Nephron (organoid): ENCODE measurements at regions not wholly inside any gene's neighbourhood (a gene's known extent, or its start where the extent isn't known, plus 50 kb on each side); places are given as distances from the start of the nearest gene placed in this dataset.

Experiments used
- H3K27ac Mint-ChIP-seq, 3 experiments: 2 replicates each; pipeline ENCODE4 v1.8.0; 2020; ENCODE audit warnings: mixed read lengths in 3 of 3, mild to moderate bottlenecking in 2 of 3, moderate library complexity in 1 of 3
- H3K27me3 Mint-ChIP-seq: 2 replicates; pipeline ENCODE4 v1.8.0; 2021; ENCODE audit warnings: low read depth, mild to moderate bottlenecking, moderate library complexity, mixed read lengths
- H3K36me3 Mint-ChIP-seq: 2 replicates; pipeline ENCODE4 v1.8.0; 2020; ENCODE audit warnings: low read depth, mixed read lengths
- H3K4me1 Mint-ChIP-seq: 2 replicates; pipeline ENCODE4 v1.8.0; 2020; ENCODE audit warnings: mixed read lengths
- H3K4me3 Mint-ChIP-seq, 3 experiments: 2 replicates each; pipeline ENCODE4 v1.8.0; 2020; ENCODE audit warnings: mild to moderate bottlenecking in 3 of 3, mixed read lengths in 3 of 3, moderate library complexity in 2 of 3
- H3K9me3 Mint-ChIP-seq: 2 replicates; pipeline ENCODE4 v1.8.0; 2020; ENCODE audit warnings: mixed read lengths
- CTCF ChIP-seq, 3 experiments: fragments of 200-600 bp; sonication (generic); IDR thresholded peaks; one replicate each; pipeline ENCODE4 v1.5.0; 2021; ENCODE audit warnings: antibody characterized with exemption in 3 of 3; ENCODE audit not compliant: unreplicated experiment in 3 of 3

- Mint-ChIP-seq H3K27ac (no peak overlapping the region), H3K4me1 (peaks cover 12% of the 10 kb centered on the region), H3K27me3 (peaks cover 16% of the 10 kb centered on the region), H3K9me3 (no peaks in the 10 kb centered on the region), H3K4me3 (peak overlapping the region in 1 of 3 experiments; percentile 13), H3K36me3 (no peaks in the 10 kb centered on the region)
- no peak for TF ChIP-seq CTCF (IDR thresholded peaks at IDR 0.05; ENCODE audit: unreplicated experiment in 3 of 3)
Measured at GRCh38 chr5:159657771-159658170, 258.5 kb upstream of the ADRA1B start.

- no peaks in the 10 kb centered on the region for H3K9me3 Mint-ChIP-seq
- H3K4me3 Mint-ChIP-seq, result no peak overlapping the region
- TF ChIP-seq CTCF (IDR thresholded peaks at IDR 0.05; ENCODE audit: unreplicated experiment in 3 of 3), result no peak
- H3K27me3 Mint-ChIP-seq, result peaks cover 16% of the 10 kb centered on the region
- peaks cover 12% of the 10 kb centered on the region for H3K4me1 Mint-ChIP-seq
- no peaks in the 10 kb centered on the region for H3K36me3 Mint-ChIP-seq
- no peak overlapping the region for H3K27ac Mint-ChIP-seq
Measured at GRCh38 chr5:159658266-159658925, 257.9 kb upstream of the ADRA1B start.

GRCh38 chr5:159660401-159660800 is 255.9 kb upstream of the ADRA1B start:
- H3K27ac Mint-ChIP-seq, result no peak overlapping the region
- H3K4me1 Mint-ChIP-seq, result peaks cover 12% of the 10 kb centered on the region
- H3K4me3 Mint-ChIP-seq, result no peak overlapping the region
- peaks cover 13% of the 10 kb centered on the region for H3K27me3 Mint-ChIP-seq
- no peak for TF ChIP-seq CTCF (IDR thresholded peaks at IDR 0.05; ENCODE audit: unreplicated experiment in 3 of 3)
- no peaks in the 10 kb centered on the region for H3K9me3 Mint-ChIP-seq
- no peaks in the 10 kb centered on the region for H3K36me3 Mint-ChIP-seq

GRCh38 chr5:159663986-159664385 is 252.3 kb upstream of the ADRA1B start:
- Mint-ChIP-seq H3K9me3 (no peaks in the 10 kb centered on the region), H3K4me1 (no peaks in the 10 kb centered on the region)

GRCh38 chr5:159667286-159667685 is 249.0 kb upstream of the ADRA1B start:
- Mint-ChIP-seq H3K4me3 (no peak overlapping the region), H3K27me3 (no peaks in the 10 kb centered on the region), H3K9me3 (peaks cover 6% of the 10 kb centered on the region), H3K27ac (peak overlapping the region in 1 of 3 experiments; percentile 30), H3K36me3 (no peaks in the 10 kb centered on the region), H3K4me1 (no peaks in the 10 kb centered on the region)
- TF ChIP-seq CTCF (IDR thresholded peaks at IDR 0.05; ENCODE audit: unreplicated experiment in 3 of 3), result no peak

More at GRCh38 chr5:159663986-159664385, 252.3 kb upstream of the ADRA1B start:
- Mint-ChIP-seq H3K36me3 (no peaks in the 10 kb centered on the region), H3K27ac (no peak overlapping the region), H3K4me3 (no peak overlapping the region), H3K27me3 (no peaks in the 10 kb centered on the region)
- no peak for TF ChIP-seq CTCF (IDR thresholded peaks at IDR 0.05; ENCODE audit: unreplicated experiment in 3 of 3)

GRCh38 chr5:159668556-159668955 is 247.7 kb upstream of the ADRA1B start:
- no peak overlapping the region for H3K4me3 Mint-ChIP-seq
- TF ChIP-seq CTCF (IDR thresholded peaks at IDR 0.05; ENCODE audit: unreplicated experiment in 3 of 3), result no peak
- no peaks in the 10 kb centered on the region for H3K36me3 Mint-ChIP-seq
- peaks cover 6% of the 10 kb centered on the region for H3K9me3 Mint-ChIP-seq
- no peaks in the 10 kb centered on the region for H3K27me3 Mint-ChIP-seq
- H3K4me1 Mint-ChIP-seq, result no peaks in the 10 kb centered on the region
- H3K27ac Mint-ChIP-seq, result no peak overlapping the region
